Left renal pelvis (tissue), 4 donors: ENCODE measurements at regions not wholly inside any gene's neighbourhood (a gene's known extent, or its start where the extent isn't known, plus 50 kb on each side); places are given as distances from the start of the nearest gene placed in this dataset.
"Not testable (repeated sequence)": the region's sequence is repeated elsewhere in the genome, so short reads cannot be mapped to it uniquely, and the experiment has no call there.

Experiments used
- DNase-seq, 4 donors: peaks; one replicate each; pipeline ENCODE4 v3.0.0-alpha.2; 2013; ENCODE audit warnings: low read depth in 4 of 4, low spot score in 3 of 4

GRCh38 chr5:156006026-156006647, 320.8 kb upstream of the SGCD start:
- no peak for DNase-seq

- no peak for DNase-seq
Observed at GRCh38 chr5:156008844-156009243, 318.1 kb upstream of the SGCD start.

GRCh38 chr5:156009583-156009982, 317.4 kb upstream of the SGCD start:
- DNase-seq = no peak

- DNase-seq = no peak
Observed at GRCh38 chr5:156015137-156015536, 311.8 kb upstream of the SGCD start.

- no peak for DNase-seq
Observed at GRCh38 chr5:156019130-156019529, 307.8 kb upstream of the SGCD start.

- DNase-seq = no peak
Observed at GRCh38 chr5:156019571-156020180, 307.3 kb upstream of the SGCD start.

GRCh38 chr5:156020647-156021046, 306.3 kb upstream of the SGCD start:
- no peak for DNase-seq

- DNase-seq = no peak
Observed at GRCh38 chr5:156021866-156022265, 305.1 kb upstream of the SGCD start.

GRCh38 chr5:156025656-156026055, 301.3 kb upstream of the SGCD start:
- no peak for DNase-seq

- DNase-seq = no peak
Observed at GRCh38 chr5:156031181-156031580, 295.8 kb upstream of the SGCD start.

- no peak for DNase-seq
Observed at GRCh38 chr5:156036640-156037039, 290.3 kb upstream of the SGCD start.

- no peak for DNase-seq
Observed at GRCh38 chr5:156037151-156037909, 289.6 kb upstream of the SGCD start.

- DNase-seq = no peak
Observed at GRCh38 chr5:156042726-156043125, 284.2 kb upstream of the SGCD start.

- DNase-seq = no peak
Observed at GRCh38 chr5:156043351-156043750, 283.6 kb upstream of the SGCD start.

- no peak for DNase-seq
Observed at GRCh38 chr5:156051972-156052371, 275.0 kb upstream of the SGCD start.

- DNase-seq = no peak
Observed at GRCh38 chr5:156052656-156053055, 274.3 kb upstream of the SGCD start.

GRCh38 chr5:156053056-156053455, 273.9 kb upstream of the SGCD start:
- no peak for DNase-seq

GRCh38 chr5:156076912-156077311, 250.1 kb upstream of the SGCD start:
- DNase-seq = no peak

- DNase-seq = no peak
Observed at GRCh38 chr5:156087577-156088110, 239.3 kb upstream of the SGCD start.

- DNase-seq = not testable (repeated sequence)
Observed at GRCh38 chr5:156089955-156090940, 236.7 kb upstream of the SGCD start.

- DNase-seq = no peak
Observed at GRCh38 chr5:156093024-156093423, 233.9 kb upstream of the SGCD start.
